Prostate gland (tissue), 2 donors: ENCODE measurements at regions not wholly inside any gene's neighbourhood (a gene's known extent, or its start where the extent isn't known, plus 50 kb on each side); places are given as distances from the start of the nearest gene placed in this dataset.

Experiments
- DNase-seq: peaks from one replicate; pipeline ENCODE4 v3.0.0-alpha.2; 2019; ENCODE audit warnings: low spot score
- H3K27ac ChIP-seq, 2 donors: fragments of 200-600 bp; sonication (generic); 2 replicates each; pipeline ENCODE4 v1.5.1; 2017 to 2019
- H3K27me3 ChIP-seq: fragments of 200-600 bp; sonication (generic); replicated peaks from 2 replicates; pipeline ENCODE4 v1.5.1; 2019; ENCODE audit not compliant: insufficient read depth
- H3K36me3 ChIP-seq, 2 donors: fragments of 200-600 bp; sonication (generic); 1 replicate in 1 of 2; 2 replicates in 1 of 2; pipeline versions ENCODE4 v1.5.1 to v1.8.1; 2017 to 2019
- H3K4me1 ChIP-seq: fragments of 200-600 bp; sonication (generic); replicated peaks from 2 replicates; pipeline ENCODE4 v1.5.1; 2019
- H3K4me3 ChIP-seq, 2 donors: fragments of 200-600 bp; sonication (generic); 2 replicates each; pipeline ENCODE4 v1.5.1; 2017 to 2019
- H3K9me3 ChIP-seq: fragments of 200-600 bp; sonication (generic); 2 replicates; pipeline ENCODE4 v1.5.1; 2017
- CTCF ChIP-seq, 4 experiments: fragments of 200-600 bp in 2 of 4; fragments of 450-650 bp in 2 of 4; sonication (generic) in 2 of 4; IDR thresholded peaks; 1 replicate in 3 of 4; 2 replicates in 1 of 4; pipeline ENCODE4 v1.5.1; 2016 to 2019; ENCODE audit warnings: antibody characterized with exemption in 4 of 4, mild to moderate bottlenecking in 2 of 4, moderate library complexity in 2 of 4
- POLR2A ChIP-seq: fragments of 450-650 bp; IDR thresholded peaks from one replicate; pipeline ENCODE4 v1.6.1; 2016; ENCODE audit warnings: antibody characterized with exemption, mild to moderate bottlenecking
- POLR2AphosphoS5 ChIP-seq: sonication (generic); formaldehyde crosslinking; IDR thresholded peaks from one replicate; pipeline ENCODE4 v1.6.1; 2017; ENCODE audit warnings: antibody characterized with exemption
- WGBS: methylation state at CpG from one replicate; pipeline ENCODE4 v1.1.5; 2018; 5-methylcytosine and 5-hydroxymethylcytosine counted together
- intact Hi-C: fragments of 100-400 bp; cut with DNase I; formaldehyde crosslinking; loops from one replicate; pipeline ENCODE4 v1.14.2; 2022

- no peak overlapping the region for H3K4me3 ChIP-seq
- no peak for TF ChIP-seq CTCF (IDR thresholded peaks at IDR 0.05)
- no peak for TF ChIP-seq POLR2AphosphoS5
- TF ChIP-seq POLR2A = no peak
- no peaks in the 10 kb centered on the region for H3K4me1 ChIP-seq
- no peak for DNase-seq
- H3K27me3 ChIP-seq = no peaks in the 10 kb centered on the region
- no peaks in the 10 kb centered on the region for H3K36me3 ChIP-seq
- intact Hi-C loops = no loop called here
- WGBS = 68% methylated on average over 4 of the region's 4 CpGs
- H3K27ac ChIP-seq = no peak overlapping the region
- H3K9me3 ChIP-seq = no peaks in the 10 kb centered on the region
Measured at GRCh38 chr15:99921101-99921500, 187.9 kb upstream of the LYSMD4 start.

DNA sequence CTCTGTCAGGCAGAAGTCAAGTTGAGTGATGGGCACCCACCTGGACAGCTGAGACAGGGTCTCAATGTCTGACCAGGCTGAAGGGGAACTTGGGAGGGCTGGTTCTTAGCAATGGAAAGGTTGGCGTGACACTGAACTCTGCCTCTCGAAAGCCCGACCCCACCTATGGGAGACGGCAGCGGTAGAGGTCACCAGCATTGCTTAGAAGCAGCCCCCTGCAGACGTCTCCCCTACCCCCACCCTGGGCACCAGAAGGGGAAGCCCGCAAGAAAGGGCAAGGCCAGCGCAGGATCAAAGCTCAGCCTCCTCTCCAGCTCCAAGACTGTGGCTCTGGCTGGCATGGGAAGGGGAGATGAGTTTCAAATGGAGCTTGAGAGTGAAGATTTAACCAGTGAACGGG is 184.8 kb upstream of the LYSMD4 start:
- intact Hi-C loops = no loop called here

GRCh38 chr15:99917252-99917651 is 184.0 kb upstream of the LYSMD4 start:
- Histone ChIP-seq H3K36me3 (no peaks in the 10 kb centered on the region), H3K9me3 (no peaks in the 10 kb centered on the region), H3K27ac (no peak overlapping the region), H3K4me3 (no peak overlapping the region), H3K4me1 (no peaks in the 10 kb centered on the region), H3K27me3 (no peaks in the 10 kb centered on the region)
- TF ChIP-seq POLR2AphosphoS5 (no peak), POLR2A (no peak), CTCF (IDR thresholded peaks at IDR 0.05) (no peak)
- 66% methylated on average over 6 of the region's 6 CpGs for WGBS
- DNase-seq = no peak
- intact Hi-C loops = no loop called here

More for the DNA sequence above, 184.8 kb upstream of the LYSMD4 start:
- H3K36me3 ChIP-seq = no peaks in the 10 kb centered on the region
- H3K27ac ChIP-seq = no peak overlapping the region
- no peak overlapping the region for H3K4me3 ChIP-seq
- H3K27me3 ChIP-seq = no peaks in the 10 kb centered on the region
- no peak for DNase-seq
- H3K9me3 ChIP-seq = no peaks in the 10 kb centered on the region
- no peaks in the 10 kb centered on the region for H3K4me1 ChIP-seq
- 94% methylated on average over 9 of the region's 9 CpGs for WGBS
- TF ChIP-seq POLR2AphosphoS5 (no peak), CTCF (IDR thresholded peaks at IDR 0.05) (no peak), POLR2A (no peak)

DNA sequence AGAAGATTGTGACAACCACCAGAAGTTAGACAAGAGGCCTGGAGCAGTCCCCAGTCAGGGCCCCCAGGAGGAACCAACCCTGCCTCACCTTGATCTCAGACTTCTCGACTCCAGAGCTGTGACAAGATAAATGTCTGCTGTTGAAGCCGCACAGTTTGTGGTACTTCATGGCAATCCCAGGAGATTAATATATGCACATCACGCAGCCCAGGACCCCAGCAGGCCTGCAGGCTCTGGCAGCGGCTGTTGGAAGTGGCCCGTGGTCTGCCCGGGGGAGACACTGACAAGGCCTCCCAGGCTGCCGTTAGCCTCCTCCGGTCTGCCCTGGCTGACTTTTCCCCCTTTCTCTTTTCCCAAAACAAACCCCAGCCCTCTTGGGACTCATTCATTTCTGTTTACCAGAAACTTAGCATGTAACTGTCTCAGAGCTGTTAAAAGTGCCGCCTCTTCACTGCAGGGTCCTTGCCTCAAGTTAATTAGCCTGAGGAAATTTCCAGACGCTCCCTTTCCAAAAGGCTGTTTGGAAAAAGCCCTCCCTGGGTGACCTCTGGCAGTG is 183.5 kb upstream of the LYSMD4 start:
- no peak for TF ChIP-seq POLR2A
- TF ChIP-seq CTCF (IDR thresholded peaks at IDR 0.05) = no peak
- no peak for TF ChIP-seq POLR2AphosphoS5
- no peak overlapping the region for H3K27ac ChIP-seq
- intact Hi-C loops = no loop called here
- no peak for DNase-seq
- no peaks in the 10 kb centered on the region for H3K4me1 ChIP-seq
- H3K36me3 ChIP-seq = no peaks in the 10 kb centered on the region
- H3K9me3 ChIP-seq = no peaks in the 10 kb centered on the region
- H3K4me3 ChIP-seq = no peak overlapping the region
- H3K27me3 ChIP-seq = no peaks in the 10 kb centered on the region
- 66% methylated on average over 10 of the region's 10 CpGs for WGBS

DNA sequence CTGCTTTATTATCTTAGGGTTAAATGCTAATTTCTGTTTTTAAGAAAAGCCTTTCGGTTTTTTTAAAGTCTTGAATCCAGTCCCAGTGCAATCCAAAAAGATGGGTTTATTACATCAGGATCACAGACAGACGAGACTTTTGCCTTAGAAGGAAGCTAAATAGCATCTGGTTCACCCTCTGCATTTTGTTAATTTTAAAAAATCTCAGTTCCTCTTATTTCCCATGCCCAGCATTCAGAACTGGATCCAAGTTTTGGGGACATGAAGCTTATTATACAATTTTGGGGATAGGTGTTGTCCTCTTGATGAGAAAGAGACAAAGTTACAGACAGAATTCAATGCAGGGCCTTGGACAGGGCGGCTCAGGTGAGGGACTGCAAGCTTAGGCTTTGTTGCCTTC is 181.5 kb upstream of the LYSMD4 start:
- Histone ChIP-seq H3K36me3 (no peaks in the 10 kb centered on the region), H3K27me3 (no peaks in the 10 kb centered on the region), H3K27ac (no peak overlapping the region), H3K4me3 (no peak overlapping the region), H3K9me3 (no peaks in the 10 kb centered on the region), H3K4me1 (no peaks in the 10 kb centered on the region)
- intact Hi-C loops = no loop called here
- no peak for TF ChIP-seq POLR2AphosphoS5
- TF ChIP-seq POLR2A = no peak
- no peak for TF ChIP-seq CTCF (IDR thresholded peaks at IDR 0.05)
- DNase-seq = no peak
- WGBS = 82% methylated on average over 3 of the region's 3 CpGs
